Iris pigment epithelial cell (primary cell): ENCODE measurements at regions not wholly inside any gene's neighbourhood (a gene's known extent, or its start where the extent isn't known, plus 50 kb on each side); places are given as distances from the start of the nearest gene placed in this dataset.
"Not testable (repeated sequence)": the region's sequence is repeated elsewhere in the genome, so short reads cannot be mapped to it uniquely, and the experiment has no call there.

ENCODE experiments used
- DNase-seq: peaks from one replicate; pipeline ENCODE4 v3.0.0-alpha.2; 2011; ENCODE audit warnings: low read depth

DNA sequence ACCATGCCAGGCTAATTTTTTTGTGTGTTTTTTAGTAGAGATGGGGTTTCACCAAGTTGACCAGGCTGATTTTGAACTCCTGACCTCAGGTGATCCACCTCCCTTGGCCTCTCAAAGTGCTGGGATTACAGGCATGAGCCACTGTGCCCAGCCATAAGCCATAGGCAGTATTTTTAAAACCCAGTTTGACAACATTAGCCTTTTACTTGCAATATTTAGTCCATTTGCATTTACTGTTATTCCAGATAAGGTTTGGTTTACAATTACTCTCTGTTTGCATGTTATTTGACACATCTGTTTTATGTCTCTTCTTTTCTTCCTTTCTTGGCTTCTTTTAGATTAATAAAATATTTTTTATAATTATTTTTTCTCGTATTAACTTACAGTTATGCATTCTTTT, 83.6 kb upstream of the EPHB3 start:
- no peak for DNase-seq

- no peak for DNase-seq
These were observed 82.0 kb upstream of the EPHB3 start for GRCh38 chr3:184479426-184480126.

DNA sequence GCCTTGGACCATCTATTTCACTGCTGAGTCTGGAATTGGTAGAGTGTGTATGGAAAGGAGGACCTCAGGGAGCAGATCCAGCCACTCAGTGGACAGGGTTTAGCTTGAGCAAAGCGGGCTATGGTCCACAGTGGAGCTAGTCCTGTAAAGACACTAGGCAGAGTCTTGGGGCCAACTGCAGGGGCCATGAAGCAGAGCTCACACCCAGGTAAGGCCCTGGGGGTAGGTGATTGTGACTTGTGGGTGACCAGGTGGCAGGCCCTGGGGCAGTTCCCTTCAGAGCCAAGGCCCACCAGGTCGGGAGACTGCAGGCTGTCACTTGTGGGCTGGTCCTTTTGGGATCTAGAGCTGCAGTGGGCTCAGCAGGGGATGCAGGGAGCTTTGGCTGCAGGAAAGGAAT, 80.8 kb upstream of the EPHB3 start:
- DNase-seq = no peak

GRCh38 chr3:184481984-184482671, 79.5 kb upstream of the EPHB3 start:
- no peak for DNase-seq

DNA sequence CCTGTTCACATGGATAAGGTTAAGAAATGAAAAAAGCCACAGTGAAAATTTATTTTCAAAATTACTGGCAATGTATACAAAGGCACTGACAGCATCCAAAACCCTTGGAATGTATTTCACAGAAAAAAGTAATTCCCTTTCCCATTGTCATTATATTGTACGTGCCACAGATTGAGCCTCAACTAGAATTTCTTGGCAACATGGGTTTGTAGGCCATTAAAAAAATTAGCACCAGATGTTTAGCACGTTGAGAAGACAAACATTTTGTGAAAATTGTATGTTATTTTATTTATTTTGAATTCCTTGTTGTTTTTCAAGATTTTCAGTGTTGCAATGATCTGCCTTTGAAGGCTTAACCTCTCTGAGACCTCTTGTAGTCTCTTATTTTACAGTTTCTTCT, 76.3 kb upstream of the EPHB3 start:
- DNase-seq = no peak

GRCh38 chr3:184485906-184486305, 75.7 kb upstream of the EPHB3 start:
- DNase-seq = no peak

- DNase-seq = no peak
These were observed 75.0 kb upstream of the EPHB3 start for GRCh38 chr3:184486614-184487013.

GRCh38 chr3:184488577-184488976, 73.0 kb upstream of the EPHB3 start:
- no peak for DNase-seq

DNA sequence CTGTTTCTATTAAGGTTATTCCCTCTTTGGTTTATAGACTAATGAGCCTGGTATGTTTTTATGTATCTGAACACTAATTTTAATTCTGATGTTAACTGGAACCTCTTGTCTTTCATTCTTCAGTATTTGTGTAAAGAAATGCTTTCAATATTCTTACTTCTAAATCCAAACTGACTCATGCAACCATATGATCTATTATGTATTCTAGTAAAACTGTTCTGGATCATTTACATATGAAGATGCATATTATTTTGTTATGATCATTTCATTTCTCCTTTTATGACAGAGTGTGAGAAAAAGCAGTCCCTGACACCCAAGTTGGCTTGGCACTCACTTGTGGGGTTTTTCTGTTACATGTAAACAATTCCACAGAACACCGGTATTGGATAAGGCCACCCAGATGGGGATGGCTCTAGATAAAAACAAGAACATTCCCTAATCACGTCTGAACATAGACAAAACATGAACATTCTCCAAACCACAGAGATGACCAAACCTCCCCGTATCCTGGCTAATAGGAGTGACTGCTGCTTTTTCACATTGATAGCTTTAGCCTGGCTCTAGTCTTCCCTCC, 72.2 kb upstream of the EPHB3 start:
- no peak for DNase-seq

DNA sequence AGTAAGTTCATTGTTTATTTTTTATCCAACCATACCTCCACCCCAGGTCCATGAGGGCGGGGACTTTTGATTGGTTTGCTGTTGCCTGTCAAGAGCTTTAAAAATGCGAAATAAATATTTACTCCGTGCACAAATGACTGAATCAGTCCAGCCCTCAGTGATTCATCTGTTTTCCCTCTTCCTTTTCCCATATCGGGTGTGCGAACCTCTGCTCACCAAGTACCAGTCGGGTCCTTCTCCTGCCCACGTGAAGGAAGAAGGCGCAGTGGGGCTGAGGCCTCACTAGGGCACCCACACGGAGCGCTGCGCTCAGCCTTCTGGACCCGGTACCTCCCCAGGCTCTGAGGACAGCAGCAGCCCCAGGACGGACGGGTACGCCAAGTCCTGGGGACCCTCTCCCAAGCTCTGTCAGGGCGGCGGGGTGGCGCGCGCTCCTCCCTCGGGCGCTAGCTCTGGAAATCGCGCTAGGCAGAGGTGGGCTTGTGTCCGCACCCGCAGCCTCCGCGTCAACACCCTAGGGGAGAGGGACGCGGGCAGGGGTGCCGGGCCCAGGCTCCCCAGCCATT, 70.5 kb upstream of the EPHB3 start:
- no peak for DNase-seq

DNA sequence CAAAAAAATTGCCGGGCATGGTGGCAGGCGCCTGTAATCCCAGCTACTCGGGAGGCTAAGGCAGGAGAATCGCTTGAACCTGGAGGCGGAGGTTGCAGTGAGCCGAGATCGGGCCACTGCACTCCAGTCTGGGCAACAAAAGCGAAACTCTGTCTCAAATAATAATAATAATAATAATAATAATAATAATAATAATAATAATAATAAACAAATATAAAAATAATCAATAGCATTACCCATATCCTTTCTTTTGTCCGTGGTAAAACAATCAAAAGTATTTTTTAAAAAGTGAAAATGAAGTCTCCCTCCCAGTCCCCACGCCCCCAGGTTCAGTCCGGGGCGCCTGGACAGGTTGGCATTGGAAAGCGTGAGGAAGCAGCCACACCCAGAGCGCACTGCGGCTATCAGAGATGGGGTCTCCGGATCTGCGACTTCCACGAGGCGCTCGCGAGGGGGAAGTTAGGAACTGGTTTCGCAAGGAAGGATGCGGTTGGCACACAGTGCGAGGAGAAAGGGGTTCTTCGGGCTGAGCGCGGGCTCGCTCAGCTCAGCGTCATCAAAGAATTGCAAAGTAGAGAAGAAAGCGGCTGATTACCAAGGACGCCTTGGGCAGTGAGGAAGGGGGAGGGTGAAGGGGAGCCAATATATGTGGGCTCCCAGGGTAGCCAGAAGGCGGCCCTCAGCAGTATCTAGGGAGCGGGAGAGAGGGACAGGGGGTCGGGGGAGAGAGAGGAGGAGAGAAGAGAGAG, 69.5 kb upstream of the EPHB3 start:
- no peak for DNase-seq

DNA sequence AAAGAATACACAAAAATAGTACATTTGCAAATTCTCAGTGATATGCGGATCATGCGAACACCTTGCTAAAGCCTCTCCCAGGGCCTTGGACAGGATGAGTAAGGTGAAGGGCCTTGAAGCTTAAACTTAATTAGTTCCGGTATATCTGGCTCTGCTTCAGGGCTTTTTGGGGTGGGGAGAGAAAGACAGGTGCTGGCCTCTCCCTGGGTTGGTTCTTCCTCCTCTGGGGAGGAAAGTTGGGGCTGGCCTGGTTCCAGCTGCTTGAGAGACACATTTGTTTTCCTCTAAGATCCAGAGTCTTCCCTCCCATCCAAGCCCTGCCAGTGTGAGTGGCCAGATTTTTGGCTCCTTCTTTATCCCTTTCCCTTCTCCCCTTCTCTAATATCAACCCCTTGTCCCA, 64.7 kb upstream of the EPHB3 start:
- no peak for DNase-seq

DNA sequence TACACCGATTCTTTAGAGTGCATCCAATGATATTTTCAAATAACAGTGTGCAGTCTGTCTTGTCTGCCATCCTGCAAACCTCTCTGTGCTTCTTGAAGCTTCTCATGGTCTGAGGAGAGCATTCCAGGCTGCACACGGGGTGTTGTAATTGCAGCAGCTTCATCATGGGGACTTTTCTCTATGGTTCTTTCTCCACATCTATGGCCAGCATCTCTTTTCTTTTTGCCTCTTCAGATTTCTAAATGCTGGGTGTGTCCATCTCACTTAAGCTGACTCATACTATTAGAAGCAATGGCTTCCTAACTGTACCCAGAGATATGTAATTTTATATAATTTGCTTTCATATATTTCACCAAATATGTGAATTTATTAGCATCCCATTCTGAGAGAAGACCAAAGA, 63.8 kb upstream of the EPHB3 start:
- DNase-seq = no peak

GRCh38 chr3:184498986-184499606, 62.5 kb upstream of the EPHB3 start:
- no peak for DNase-seq

DNA sequence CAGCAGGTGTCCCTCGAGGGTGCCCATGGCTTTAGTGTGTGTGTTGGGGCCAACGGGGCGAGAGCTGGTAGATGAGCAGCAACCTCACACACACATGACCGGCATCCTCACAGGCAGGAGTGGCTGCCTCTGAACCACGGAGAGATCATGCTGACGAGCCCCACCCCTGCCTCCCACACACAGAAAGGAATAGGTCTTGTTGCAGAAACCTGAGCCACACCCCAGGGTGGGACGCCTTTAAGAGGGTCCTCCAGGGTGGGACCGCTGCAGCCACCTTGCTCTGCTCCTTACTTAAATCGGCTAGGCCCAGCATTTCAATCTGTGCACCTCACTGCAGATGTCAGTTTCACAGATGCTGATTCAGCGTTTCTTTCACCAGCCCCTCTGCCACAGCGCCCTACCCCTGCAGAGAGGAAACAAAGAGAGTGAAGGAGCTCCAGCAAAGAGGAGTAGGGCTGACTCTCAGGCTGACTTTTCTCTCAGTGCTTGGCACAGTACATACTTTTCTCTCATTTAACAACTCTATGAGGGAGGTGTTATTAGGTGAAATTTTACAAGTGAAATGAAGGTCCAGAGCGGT, 61.2 kb upstream of the EPHB3 start:
- DNase-seq = no peak

DNA sequence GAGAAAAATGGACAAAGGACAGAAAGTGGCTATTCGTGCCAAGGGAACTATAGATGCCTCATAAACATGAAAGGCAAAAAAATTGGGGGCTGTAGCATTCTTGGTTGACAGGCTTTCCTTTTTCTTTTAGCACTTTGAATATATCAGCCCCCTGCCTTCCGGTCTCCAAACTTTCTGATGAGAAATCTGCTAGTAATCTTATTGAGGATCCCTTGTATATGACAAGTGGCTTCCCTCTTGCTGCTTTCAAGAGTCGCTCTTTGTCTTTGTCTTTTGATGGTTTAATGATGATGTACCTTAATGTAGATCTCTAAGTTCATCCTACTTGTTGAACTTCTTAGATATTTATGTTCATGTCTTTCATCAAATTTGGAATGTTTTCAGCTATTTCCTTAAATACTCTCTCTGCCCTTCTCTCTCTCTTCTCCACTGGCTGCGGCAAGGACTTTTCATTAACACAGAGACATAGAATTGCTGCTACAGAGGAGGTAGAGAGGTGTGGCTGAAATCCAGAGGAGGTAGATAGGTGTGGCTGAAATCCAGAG, 59.4 kb upstream of the EPHB3 start:
- no peak for DNase-seq

DNA sequence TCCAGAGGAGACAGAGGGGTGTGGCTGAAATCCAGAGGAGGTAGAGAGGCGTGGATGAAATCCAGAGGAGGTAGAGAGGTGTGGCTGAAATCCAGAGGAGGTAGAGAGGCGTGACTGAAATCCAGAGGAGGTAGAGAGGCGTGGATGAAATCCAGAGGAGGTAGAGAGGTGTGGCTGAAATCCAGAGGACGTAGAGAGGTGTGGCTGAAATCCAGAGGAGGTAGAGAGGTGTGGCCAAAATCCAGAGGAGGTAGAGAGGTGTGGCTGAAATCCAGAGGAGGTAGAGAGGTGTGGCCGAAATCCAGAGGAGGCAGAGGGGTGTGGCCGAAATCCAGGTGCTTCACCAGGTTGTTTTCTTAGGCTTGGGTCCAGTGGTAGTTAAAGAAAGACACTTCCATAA, 58.7 kb upstream of the EPHB3 start:
- DNase-seq = not testable (repeated sequence)

DNA sequence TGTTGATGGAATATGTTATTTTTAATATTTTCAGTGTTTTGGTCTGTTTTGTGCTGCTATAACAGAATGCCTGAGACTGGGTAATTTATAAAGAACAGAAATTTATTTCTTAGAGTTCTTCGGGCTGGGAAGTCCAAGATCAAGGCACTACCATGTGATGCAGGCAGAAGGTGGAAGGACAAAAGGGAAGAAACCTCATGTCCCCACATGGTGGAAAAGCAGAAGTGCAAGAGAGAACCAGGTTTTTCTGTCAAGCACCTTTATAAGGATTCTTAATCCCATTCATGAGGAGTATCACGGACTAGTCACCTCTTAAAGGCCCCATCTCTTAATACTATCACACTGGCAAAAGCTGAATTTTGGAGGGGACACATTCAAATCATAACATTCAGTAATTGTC, 57.9 kb upstream of the EPHB3 start:
- DNase-seq = no peak

DNA sequence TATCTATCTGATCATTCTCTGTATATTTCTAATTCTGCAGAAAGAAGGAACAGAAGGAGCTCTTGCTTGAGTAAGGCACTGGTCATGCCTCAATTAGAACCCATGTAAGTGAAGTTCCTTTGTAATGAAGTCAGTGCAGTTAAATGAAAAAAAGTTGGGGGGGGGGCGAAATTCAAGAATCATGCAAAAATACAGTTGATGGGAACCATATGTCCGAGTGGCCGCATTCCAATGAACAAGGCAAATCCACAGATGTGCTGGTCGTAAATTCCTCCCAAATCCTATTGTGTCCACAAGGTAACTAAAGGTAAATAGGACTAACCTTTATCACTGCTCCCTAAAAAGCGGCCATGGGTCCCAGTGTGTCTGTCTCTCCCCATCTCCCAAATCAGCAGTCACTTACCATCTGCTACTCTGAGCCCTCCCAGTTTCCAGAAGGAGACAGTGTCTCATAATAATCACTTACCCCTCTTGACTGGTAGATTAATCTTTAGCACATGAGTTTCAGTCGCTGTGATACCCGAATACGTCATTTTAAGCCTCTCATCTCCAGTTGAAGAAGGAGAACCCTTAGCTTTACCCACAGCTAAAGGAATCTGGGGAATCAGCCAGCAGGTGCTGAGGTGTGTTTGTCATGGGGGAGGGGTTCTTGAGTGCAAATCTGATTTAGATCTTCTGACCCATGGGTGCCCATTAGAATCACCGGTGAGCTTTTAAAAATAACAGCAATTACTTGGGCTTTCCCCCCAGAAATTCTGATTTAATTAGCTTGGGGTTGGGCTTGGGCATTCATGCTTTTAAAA, 56.3 kb upstream of the EPHB3 start:
- DNase-seq = no peak

GRCh38 chr3:184506561-184506991, 55.0 kb upstream of the EPHB3 start:
- DNase-seq = no peak

- DNase-seq = no peak
These were observed 52.6 kb upstream of the EPHB3 start for GRCh38 chr3:184508938-184509337.
